ENCODE measurements at regions not wholly inside any gene's neighbourhood (a gene's known extent, or its start where the extent isn't known, plus 50 kb on each side); places are given as distances from the start of the nearest gene placed in this dataset.
"Not testable (repeated sequence)": the region's sequence is repeated elsewhere in the genome, so short reads cannot be mapped to it uniquely, and the experiment has no call there.

GRCh38 chr16:34054137-34054536, 594.7 kb downstream of the TP53TG3F start:
- H3K27ac ChIP-seq: no peak overlapping the region
- DNase-seq (ENCODE audit: low spot score): no peak
- ChIA-PET CTCF (no interaction called here), POLR2A (ENCODE audit: low non-redundant PET) (no interaction called here)
- no peak for TF ChIP-seq CTCF (conservative IDR thresholded peaks at IDR 0.05; ENCODE audit: low read depth)

- POLR2A ChIA-PET (ENCODE audit: low non-redundant PET): no interaction called here
- CTCF ChIA-PET: no interaction called here
- no peak for DNase-seq (ENCODE audit: low spot score)
- TF ChIP-seq CTCF (conservative IDR thresholded peaks at IDR 0.05; ENCODE audit: low read depth): no peak
- H3K27ac ChIP-seq: no peak overlapping the region
Measured at GRCh38 chr16:34054969-34055368, 595.6 kb downstream of the TP53TG3F start.

GRCh38 chr16:34062620-34063253, 603.3 kb downstream of the TP53TG3F start:
- DNase-seq (ENCODE audit: low spot score); POLR2A ChIA-PET (ENCODE audit: low non-redundant PET); CTCF ChIA-PET; H3K27ac ChIP-seq: not testable (repeated sequence)

GRCh38 chr16:34063498-34064157, 604.2 kb downstream of the TP53TG3F start:
- CTCF ChIA-PET; POLR2A ChIA-PET (ENCODE audit: low non-redundant PET); DNase-seq (ENCODE audit: low spot score); H3K27ac ChIP-seq: not testable (repeated sequence)

- H3K27ac ChIP-seq; DNase-seq (ENCODE audit: low spot score); POLR2A ChIA-PET (ENCODE audit: low non-redundant PET); CTCF ChIA-PET: not testable (repeated sequence)
Measured at GRCh38 chr16:34064602-34065001, 605.2 kb downstream of the TP53TG3F start.

GRCh38 chr16:34069731-34070130, 610.3 kb downstream of the TP53TG3F start:
- POLR2A ChIA-PET (ENCODE audit: low non-redundant PET); DNase-seq (ENCODE audit: low spot score); H3K27ac ChIP-seq; CTCF ChIA-PET: not testable (repeated sequence)

- DNase-seq (ENCODE audit: low spot score): no peak
- POLR2A ChIA-PET (ENCODE audit: low non-redundant PET): no interaction called here
Measured at GRCh38 chr16:34078691-34079090, 619.3 kb downstream of the TP53TG3F start.

GRCh38 chr16:34085038-34085437, 625.6 kb downstream of the TP53TG3F start:
- POLR2A ChIA-PET (ENCODE audit: low non-redundant PET); H3K27ac ChIP-seq; CTCF ChIA-PET; DNase-seq (ENCODE audit: low spot score): not testable (repeated sequence)

More at GRCh38 chr16:34078691-34079090, 619.3 kb downstream of the TP53TG3F start:
- no peak for TF ChIP-seq CTCF (conservative IDR thresholded peaks at IDR 0.05; ENCODE audit: low read depth)
- CTCF ChIA-PET: no interaction called here
- H3K27ac ChIP-seq: no peak overlapping the region

- DNase-seq (ENCODE audit: low spot score); CTCF ChIA-PET; H3K27ac ChIP-seq; POLR2A ChIA-PET (ENCODE audit: low non-redundant PET): not testable (repeated sequence)
Measured at GRCh38 chr16:34095006-34095405, 635.6 kb downstream of the TP53TG3F start.

- H3K27ac ChIP-seq; DNase-seq (ENCODE audit: low spot score); CTCF ChIA-PET; POLR2A ChIA-PET (ENCODE audit: low non-redundant PET): not testable (repeated sequence)
Measured at GRCh38 chr16:34096911-34097310, 637.5 kb downstream of the TP53TG3F start.

- DNase-seq (ENCODE audit: low spot score); POLR2A ChIA-PET (ENCODE audit: low non-redundant PET): not testable (repeated sequence)
Measured at GRCh38 chr16:34097326-34097725, 637.9 kb downstream of the TP53TG3F start.

GRCh38 chr16:34098033-34098432, 638.6 kb downstream of the TP53TG3F start:
- H3K27ac ChIP-seq; POLR2A ChIA-PET (ENCODE audit: low non-redundant PET); CTCF ChIA-PET; DNase-seq (ENCODE audit: low spot score): not testable (repeated sequence)

More at GRCh38 chr16:34097326-34097725, 637.9 kb downstream of the TP53TG3F start:
- H3K27ac ChIP-seq, CTCF ChIA-PET: not testable (repeated sequence)

GRCh38 chr16:34099028-34099427, 639.6 kb downstream of the TP53TG3F start:
- CTCF ChIA-PET: not testable (repeated sequence)

More at GRCh38 chr16:34099028-34099427, 639.6 kb downstream of the TP53TG3F start:
- DNase-seq (ENCODE audit: low spot score); H3K27ac ChIP-seq; POLR2A ChIA-PET (ENCODE audit: low non-redundant PET): not testable (repeated sequence)
